Trophoblast cell (in vitro differentiated cells and primary cell): ENCODE measurements at regions not wholly inside any gene's neighbourhood (a gene's known extent, or its start where the extent isn't known, plus 50 kb on each side); places are given as distances from the start of the nearest gene placed in this dataset.

Experiments used
- DNase-seq, 2 donors: peaks; one replicate each; pipeline ENCODE4 v3.0.0-alpha.2; 2016
- H2AFZ ChIP-seq: 2 replicates; pipeline ENCODE4 v1.6.1; 2013; ENCODE audit warnings: low read length, moderate library complexity, mild to moderate bottlenecking; ENCODE audit not compliant: insufficient read depth, poor library complexity
- H2AK5ac ChIP-seq: 2 replicates; pipeline ENCODE4 v1.6.1; 2013; ENCODE audit warnings: mild to moderate bottlenecking, low read length
- H2BK120ac ChIP-seq: 2 replicates; pipeline ENCODE4 v1.6.1; 2013; ENCODE audit warnings: low read length, mild to moderate bottlenecking, moderate library complexity; ENCODE audit not compliant: insufficient read depth, poor library complexity
- H2BK12ac ChIP-seq: 2 replicates; pipeline ENCODE4 v1.6.1; 2013; ENCODE audit warnings: mild to moderate bottlenecking, low read length, moderate library complexity
- H2BK5ac ChIP-seq: 2 replicates; pipeline ENCODE4 v1.6.1; 2013; ENCODE audit warnings: low read length, low read depth, moderate library complexity, mild to moderate bottlenecking; ENCODE audit not compliant: poor library complexity
- H3K14ac ChIP-seq: 2 replicates; pipeline ENCODE4 v1.6.1; 2013; ENCODE audit warnings: mild to moderate bottlenecking, low read length
- H3K18ac ChIP-seq: 2 replicates; pipeline ENCODE4 v1.6.1; 2013; ENCODE audit warnings: mild to moderate bottlenecking, low read length
- H3K23ac ChIP-seq: 2 replicates; pipeline ENCODE4 v1.6.1; 2013; ENCODE audit warnings: low read length
- H3K27ac ChIP-seq: 2 replicates; pipeline ENCODE4 v1.5.1; 2013; ENCODE audit warnings: low read depth, mild to moderate bottlenecking, inconsistent platforms, low read length, moderate library complexity
- H3K27me3 ChIP-seq: 2 replicates; pipeline ENCODE4 v1.6.1; 2013; ENCODE audit warnings: inconsistent platforms, mild to moderate bottlenecking, low read length, moderate library complexity; ENCODE audit not compliant: insufficient read depth
- H3K36me3 ChIP-seq, 2 experiments: 1 replicate in 1 of 2; 2 replicates in 1 of 2; pipeline ENCODE4 v1.6.1; 2013; ENCODE audit warnings: low read length in 2 of 2, mild to moderate bottlenecking in 2 of 2, moderate library complexity in 1 of 2; ENCODE audit not compliant: insufficient read depth in 2 of 2, control insufficient read depth in 1 of 2
- H3K4ac ChIP-seq: 2 replicates; pipeline ENCODE4 v1.6.1; 2013; ENCODE audit warnings: low read depth, mild to moderate bottlenecking, low read length, moderate library complexity
- H3K4me1 ChIP-seq, 2 experiments: 1 replicate in 1 of 2; 2 replicates in 1 of 2; pipeline ENCODE4 v1.6.1; 2013; ENCODE audit warnings: low read length in 2 of 2, mild to moderate bottlenecking in 2 of 2, moderate library complexity in 1 of 2; ENCODE audit not compliant: insufficient read depth in 2 of 2, control insufficient read depth in 1 of 2
- H3K4me2 ChIP-seq: 2 replicates; pipeline ENCODE4 v1.6.1; 2013; ENCODE audit warnings: inconsistent platforms, mild to moderate bottlenecking, low read length, moderate library complexity
- H3K4me3 ChIP-seq: 2 replicates; pipeline ENCODE4 v1.5.1; 2013; ENCODE audit warnings: mild to moderate bottlenecking, low read depth, low read length, inconsistent platforms
- H3K79me1 ChIP-seq: one replicate; pipeline ENCODE4 v1.6.1; 2013; ENCODE audit warnings: low read length
- H3K79me2 ChIP-seq: 2 replicates; pipeline ENCODE4 v1.6.1; 2013; ENCODE audit warnings: low read length, mild to moderate bottlenecking; ENCODE audit not compliant: control insufficient read depth, insufficient read depth, poor library complexity
- H3K9ac ChIP-seq: 2 replicates; pipeline ENCODE4 v1.6.1; 2013; ENCODE audit warnings: mild to moderate bottlenecking, low read length
- H3K9me3 ChIP-seq: 2 replicates; pipeline ENCODE4 v1.6.1; 2013; ENCODE audit warnings: low read depth, mild to moderate bottlenecking, control low read depth, inconsistent platforms, low read length; ENCODE audit not compliant: insufficient read depth
- H4K12ac ChIP-seq: 2 replicates; pipeline ENCODE4 v1.6.1; 2013; ENCODE audit warnings: low read depth, mild to moderate bottlenecking, low read length, moderate library complexity
- H4K8ac ChIP-seq: 2 replicates; pipeline ENCODE4 v1.6.1; 2013; ENCODE audit warnings: low read depth, mild to moderate bottlenecking, low read length, moderate library complexity
- H4K91ac ChIP-seq: one replicate; pipeline ENCODE4 v1.6.1; 2013; ENCODE audit warnings: low read depth, mild to moderate bottlenecking, low read length, moderate library complexity
- WGBS: extraction: QIAGEN DNeasy Blood & Tissue Kit; methylation state at CpG from one replicate; pipeline ENCODE4 v1.1.7; 2013; ENCODE audit warnings: missing lambda C conversion rate; ENCODE audit not compliant: insufficient read length, insufficient coverage; ENCODE audit errors: extremely low coverage; 5-methylcytosine and 5-hydroxymethylcytosine counted together

- Histone ChIP-seq H3K18ac (no peak overlapping the region), H2BK12ac (no peak overlapping the region), H2BK120ac (no peak overlapping the region), H4K12ac (no peak overlapping the region), H4K8ac (no peak overlapping the region), H3K14ac (no peak overlapping the region), H3K9me3 (no peaks in the 10 kb centered on the region), H3K4me2 (no peak overlapping the region), H3K79me1 (no peaks in the 10 kb centered on the region), H3K9ac (no peak overlapping the region), H4K91ac (no peak overlapping the region), H2BK5ac (no peak overlapping the region), H3K4me3 (no peak overlapping the region), H3K27me3 (no peaks in the 10 kb centered on the region), H3K36me3 (no peaks in the 10 kb centered on the region), H2AK5ac (no peak overlapping the region), H3K23ac (no peak overlapping the region), H3K4me1 (no peaks in the 10 kb centered on the region), H3K27ac (no peak overlapping the region), H3K4ac (no peak overlapping the region), H3K79me2 (no peaks in the 10 kb centered on the region), H2AFZ (no peak overlapping the region)
- DNase-seq = no peak
- no CpG with 5 or more reads among the region's 3 CpGs for WGBS
Observed at GRCh38 chr3:81087607-81088006, 673.8 kb downstream of the GBE1 start.

- Histone ChIP-seq H3K4me1 (no peaks in the 10 kb centered on the region), H2BK12ac (no peak overlapping the region), H3K23ac (no peak overlapping the region), H2AK5ac (no peak overlapping the region), H3K9ac (no peak overlapping the region), H4K91ac (no peak overlapping the region), H3K4me3 (no peak overlapping the region), H3K27ac (no peak overlapping the region), H2BK5ac (no peak overlapping the region), H3K9me3 (no peaks in the 10 kb centered on the region), H3K4ac (no peak overlapping the region), H4K8ac (no peak overlapping the region), H2AFZ (no peak overlapping the region), H3K27me3 (no peaks in the 10 kb centered on the region), H3K79me1 (no peaks in the 10 kb centered on the region), H4K12ac (no peak overlapping the region), H3K14ac (no peak overlapping the region), H3K18ac (no peak overlapping the region), H3K36me3 (no peaks in the 10 kb centered on the region), H2BK120ac (no peak overlapping the region), H3K79me2 (no peaks in the 10 kb centered on the region), H3K4me2 (no peak overlapping the region)
- WGBS = no CpG with 5 or more reads among the region's 2 CpGs
- DNase-seq = no peak
Observed at GRCh38 chr3:81086348-81086747, 675.1 kb downstream of the GBE1 start.

- no peak overlapping the region for H4K8ac ChIP-seq
- H3K23ac ChIP-seq = no peak overlapping the region
- no peak overlapping the region for H3K18ac ChIP-seq
- no peak overlapping the region for H3K4me3 ChIP-seq
- H3K27ac ChIP-seq = no peak overlapping the region
- H3K79me2 ChIP-seq = no peaks in the 10 kb centered on the region
- H3K36me3 ChIP-seq = no peaks in the 10 kb centered on the region
- H3K4me1 ChIP-seq = no peaks in the 10 kb centered on the region
- no peak for DNase-seq
- H3K79me1 ChIP-seq = no peaks in the 10 kb centered on the region
- H2BK5ac ChIP-seq = no peak overlapping the region
- WGBS = no CpG with 5 or more reads among the region's 5 CpGs
- H2BK12ac ChIP-seq = no peak overlapping the region
- H2AK5ac ChIP-seq = no peak overlapping the region
- H3K4me2 ChIP-seq = no peak overlapping the region
- no peaks in the 10 kb centered on the region for H3K9me3 ChIP-seq
- no peak overlapping the region for H2AFZ ChIP-seq
- no peak overlapping the region for H3K4ac ChIP-seq
- H4K12ac ChIP-seq = no peak overlapping the region
- H3K14ac ChIP-seq = no peak overlapping the region
- H2BK120ac ChIP-seq = no peak overlapping the region
- no peaks in the 10 kb centered on the region for H3K27me3 ChIP-seq
- H3K9ac ChIP-seq = no peak overlapping the region
- no peak overlapping the region for H4K91ac ChIP-seq
Observed at GRCh38 chr3:81080608-81081007, 680.8 kb downstream of the GBE1 start.

- no peak overlapping the region for H3K4me3 ChIP-seq
- no peaks in the 10 kb centered on the region for H3K36me3 ChIP-seq
- no peak overlapping the region for H3K18ac ChIP-seq
- H3K9me3 ChIP-seq = no peaks in the 10 kb centered on the region
- H3K27me3 ChIP-seq = no peaks in the 10 kb centered on the region
- no peak overlapping the region for H4K8ac ChIP-seq
- WGBS = no CpG with 5 or more reads among the region's 4 CpGs
- no peak overlapping the region for H2BK120ac ChIP-seq
- H3K4me1 ChIP-seq = no peaks in the 10 kb centered on the region
- H3K4me2 ChIP-seq = no peak overlapping the region
- no peak overlapping the region for H4K91ac ChIP-seq
- H4K12ac ChIP-seq = no peak overlapping the region
- H3K79me1 ChIP-seq = no peaks in the 10 kb centered on the region
- H3K14ac ChIP-seq = no peak overlapping the region
- H3K23ac ChIP-seq = no peak overlapping the region
- H3K9ac ChIP-seq = no peak overlapping the region
- H3K4ac ChIP-seq = no peak overlapping the region
- H3K27ac ChIP-seq = no peak overlapping the region
- no peak overlapping the region for H2AK5ac ChIP-seq
- no peak overlapping the region for H2BK12ac ChIP-seq
- no peaks in the 10 kb centered on the region for H3K79me2 ChIP-seq
- H2AFZ ChIP-seq = no peak overlapping the region
- no peak overlapping the region for H2BK5ac ChIP-seq
- DNase-seq = no peak
Observed at GRCh38 chr3:81072591-81072990, 688.9 kb downstream of the GBE1 start.
